ENCODE measurements at regions not wholly inside any gene's neighbourhood (a gene's known extent, or its start where the extent isn't known, plus 50 kb on each side); places are given as distances from the start of the nearest gene placed in this dataset.

GRCh38 chr11:109845437-109845836 is 247.8 kb upstream of the ZC3H12C start:
- H3K27ac Mint-ChIP-seq (ENCODE audit: unreplicated experiment): no peak overlapping the region
- H3K9me3 Mint-ChIP-seq (ENCODE audit: low read depth): no peaks in the 10 kb centered on the region
- TF ChIP-seq, protein P1, sequence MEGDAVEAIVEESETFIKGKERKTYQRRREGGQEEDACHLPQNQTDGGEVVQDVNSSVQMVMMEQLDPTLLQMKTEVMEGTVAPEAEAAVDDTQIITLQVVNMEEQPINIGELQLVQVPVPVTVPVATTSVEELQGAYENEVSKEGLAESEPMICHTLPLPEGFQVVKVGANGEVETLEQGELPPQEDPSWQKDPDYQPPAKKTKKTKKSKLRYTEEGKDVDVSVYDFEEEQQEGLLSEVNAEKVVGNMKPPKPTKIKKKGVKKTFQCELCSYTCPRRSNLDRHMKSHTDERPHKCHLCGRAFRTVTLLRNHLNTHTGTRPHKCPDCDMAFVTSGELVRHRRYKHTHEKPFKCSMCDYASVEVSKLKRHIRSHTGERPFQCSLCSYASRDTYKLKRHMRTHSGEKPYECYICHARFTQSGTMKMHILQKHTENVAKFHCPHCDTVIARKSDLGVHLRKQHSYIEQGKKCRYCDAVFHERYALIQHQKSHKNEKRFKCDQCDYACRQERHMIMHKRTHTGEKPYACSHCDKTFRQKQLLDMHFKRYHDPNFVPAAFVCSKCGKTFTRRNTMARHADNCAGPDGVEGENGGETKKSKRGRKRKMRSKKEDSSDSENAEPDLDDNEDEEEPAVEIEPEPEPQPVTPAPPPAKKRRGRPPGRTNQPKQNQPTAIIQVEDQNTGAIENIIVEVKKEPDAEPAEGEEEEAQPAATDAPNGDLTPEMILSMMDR (IDR thresholded peaks at IDR 0.05): no peak
- no peak for DNase-seq (ENCODE audit: low spot score)
- H3K27me3 Mint-ChIP-seq (ENCODE audit: low read depth): peaks cover 13% of the 10 kb centered on the region
- H3K36me3 Mint-ChIP-seq (ENCODE audit: low read depth): no peaks in the 10 kb centered on the region
- H3K4me1 Mint-ChIP-seq (ENCODE audit: low read depth): peaks cover 11% of the 10 kb centered on the region
- no peak overlapping the region for H3K4me3 Mint-ChIP-seq (ENCODE audit: unreplicated experiment)

DNA sequence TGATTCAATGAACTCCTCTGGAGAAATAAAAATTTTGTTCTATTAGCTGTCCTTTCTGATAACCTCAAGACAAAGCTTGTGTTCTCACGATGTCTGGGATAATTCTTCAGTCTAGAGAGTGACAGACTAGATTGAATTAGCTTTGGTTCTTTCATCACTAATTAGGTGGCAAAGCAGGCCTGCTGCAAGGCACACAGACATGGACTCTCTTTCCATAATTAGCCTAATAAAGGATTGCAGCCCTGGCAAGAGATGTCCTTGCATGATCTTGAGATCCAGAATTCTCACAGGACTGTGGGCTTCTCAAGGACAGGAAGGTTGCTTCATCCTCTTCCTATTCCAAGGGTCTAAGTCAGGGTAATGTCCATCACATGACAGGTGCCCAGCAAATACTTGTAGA is 245.6 kb upstream of the ZC3H12C start:
- Mint-ChIP-seq H3K9me3 (ENCODE audit: low read depth) (no peaks in the 10 kb centered on the region), H3K27ac (ENCODE audit: unreplicated experiment) (no peak overlapping the region), H3K4me3 (ENCODE audit: unreplicated experiment) (no peak overlapping the region), H3K27me3 (ENCODE audit: low read depth) (peaks cover 6% of the 10 kb centered on the region), H3K4me1 (ENCODE audit: low read depth) (peaks cover 15% of the 10 kb centered on the region), H3K36me3 (ENCODE audit: low read depth) (no peaks in the 10 kb centered on the region)
- DNase-seq (ENCODE audit: low spot score): no peak
- TF ChIP-seq, protein P1 (IDR thresholded peaks at IDR 0.05): no peak

- TF ChIP-seq, protein P1 (IDR thresholded peaks at IDR 0.05): no peak
Observed at GRCh38 chr11:109849051-109849450, 244.1 kb upstream of the ZC3H12C start.

DNA sequence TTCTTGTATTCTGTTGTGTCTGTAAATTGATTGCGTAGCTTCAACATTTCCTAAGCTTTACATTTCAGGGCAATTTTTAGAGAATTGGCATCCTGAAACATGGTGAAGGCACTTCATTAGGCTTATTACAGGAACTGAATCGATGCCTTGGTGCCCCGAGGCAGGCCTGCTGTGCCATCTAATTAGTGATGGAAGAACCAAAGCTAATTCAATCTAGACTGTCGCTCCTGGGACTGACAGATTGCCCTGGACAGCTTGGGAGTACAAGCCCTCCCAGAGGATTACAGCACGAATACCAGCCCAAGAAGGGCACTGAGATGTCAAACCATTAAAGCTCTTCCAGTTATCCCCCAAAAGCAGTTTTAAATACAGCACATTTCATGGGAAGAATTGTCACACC is 243.2 kb upstream of the ZC3H12C start:
- no peak overlapping the region for H3K4me3 Mint-ChIP-seq (ENCODE audit: unreplicated experiment)
- H3K36me3 Mint-ChIP-seq (ENCODE audit: low read depth): no peaks in the 10 kb centered on the region
- no peak overlapping the region for H3K27ac Mint-ChIP-seq (ENCODE audit: unreplicated experiment)
- DNase-seq (ENCODE audit: low spot score): no peak
- H3K9me3 Mint-ChIP-seq (ENCODE audit: low read depth): no peaks in the 10 kb centered on the region
- H3K4me1 Mint-ChIP-seq (ENCODE audit: low read depth): peaks cover 18% of the 10 kb centered on the region
- TF ChIP-seq, protein P1 (IDR thresholded peaks at IDR 0.05): no peak
- H3K27me3 Mint-ChIP-seq (ENCODE audit: low read depth): peaks cover 2% of the 10 kb centered on the region

More at GRCh38 chr11:109849051-109849450, 244.1 kb upstream of the ZC3H12C start:
- Mint-ChIP-seq H3K4me3 (ENCODE audit: unreplicated experiment) (no peak overlapping the region), H3K4me1 (ENCODE audit: low read depth) (peaks cover 20% of the 10 kb centered on the region), H3K27ac (ENCODE audit: unreplicated experiment) (no peak overlapping the region), H3K27me3 (ENCODE audit: low read depth) (peaks cover 2% of the 10 kb centered on the region), H3K9me3 (ENCODE audit: low read depth) (no peaks in the 10 kb centered on the region), H3K36me3 (ENCODE audit: low read depth) (no peaks in the 10 kb centered on the region)
- no peak for DNase-seq (ENCODE audit: low spot score)

DNA sequence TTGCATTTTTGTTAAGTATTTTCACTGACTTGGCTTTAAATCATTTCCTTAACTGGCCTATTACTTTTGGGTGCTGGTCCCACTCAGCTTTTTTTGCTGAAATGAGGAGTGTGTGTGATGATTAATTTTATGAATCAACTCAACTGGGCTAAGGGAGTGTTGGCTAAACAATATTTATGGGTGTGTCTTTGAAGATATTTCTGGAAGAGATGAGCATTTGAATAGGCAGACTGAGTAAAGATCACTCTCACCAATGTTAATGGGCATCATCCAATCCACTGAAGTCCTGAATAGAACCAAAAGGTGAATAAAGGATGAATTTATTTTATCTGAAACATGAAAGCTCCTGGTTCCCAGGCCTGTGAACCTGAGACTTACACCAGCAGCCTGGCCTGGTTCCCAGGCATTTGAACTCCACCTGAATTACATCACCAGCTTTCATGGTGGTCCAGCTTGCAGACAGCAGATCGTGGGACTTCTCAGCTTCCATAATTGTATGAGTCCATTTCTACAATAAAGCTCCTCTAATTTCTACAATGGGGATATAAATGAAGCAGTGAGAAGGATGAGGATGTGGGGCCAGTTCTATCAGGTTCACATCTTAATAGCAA is 241.3 kb upstream of the ZC3H12C start:
- no peak overlapping the region for H3K4me3 Mint-ChIP-seq (ENCODE audit: unreplicated experiment)
- no peak for DNase-seq (ENCODE audit: low spot score)
- H3K27ac Mint-ChIP-seq (ENCODE audit: unreplicated experiment): no peak overlapping the region
- peaks cover 9% of the 10 kb centered on the region for H3K4me1 Mint-ChIP-seq (ENCODE audit: low read depth)
- H3K27me3 Mint-ChIP-seq (ENCODE audit: low read depth): peaks cover 2% of the 10 kb centered on the region
- H3K36me3 Mint-ChIP-seq (ENCODE audit: low read depth): peaks cover 1% of the 10 kb centered on the region
- TF ChIP-seq, protein P1 (IDR thresholded peaks at IDR 0.05): no peak
- no peaks in the 10 kb centered on the region for H3K9me3 Mint-ChIP-seq (ENCODE audit: low read depth)

All from chondrocyte (in vitro differentiated cells).